ENCODE measurements at regions not wholly inside any gene's neighbourhood (a gene's known extent, or its start where the extent isn't known, plus 50 kb on each side); places are given as distances from the start of the nearest gene placed in this dataset.
A peak's percentile ranks its signal among the peaks of the same experiment; 100 is the strongest.

GRCh38 chr18:43620936-43621335 is 343.6 kb upstream of the SYT4 start:
- no peak for DNase-seq
- intact Hi-C loops (cut with micrococcal nuclease) = no loop called here
- ATAC-seq = peak; percentile 50

GRCh38 chr18:43622024-43622423 is 344.7 kb upstream of the SYT4 start:
- DNase-seq = no peak
- no peak for ATAC-seq
- intact Hi-C loops (cut with micrococcal nuclease) = no loop called here

GRCh38 chr18:43625582-43625981 is 348.3 kb upstream of the SYT4 start:
- ATAC-seq (no peak), DNase-seq (no peak)
- intact Hi-C loops (cut with micrococcal nuclease) = no loop called here

GRCh38 chr18:43627848-43628530 is 350.7 kb upstream of the SYT4 start:
- ATAC-seq (no peak), DNase-seq (no peak)
- intact Hi-C loops (cut with micrococcal nuclease) = no loop called here

GRCh38 chr18:43634994-43635393 is 357.7 kb upstream of the SYT4 start:
- ATAC-seq (no peak), DNase-seq (no peak)
- intact Hi-C loops (cut with micrococcal nuclease) = no loop called here

GRCh38 chr18:43635397-43635796 is 358.1 kb upstream of the SYT4 start:
- ATAC-seq = no peak
- intact Hi-C loops (cut with micrococcal nuclease) = no loop called here
- no peak for DNase-seq

GRCh38 chr18:43642727-43643330 is 365.5 kb upstream of the SYT4 start:
- intact Hi-C loops (cut with micrococcal nuclease) = no loop called here
- DNase-seq = no peak
- no peak for ATAC-seq

GRCh38 chr18:43648002-43648401 is 370.7 kb upstream of the SYT4 start:
- ATAC-seq (no peak), DNase-seq (no peak)
- intact Hi-C loops (cut with micrococcal nuclease) = no loop called here

GRCh38 chr18:43649649-43650357 is 372.5 kb upstream of the SYT4 start:
- intact Hi-C loops (cut with micrococcal nuclease) = no loop called here
- DNase-seq (no peak), ATAC-seq (no peak)

- DNase-seq (no peak), ATAC-seq (no peak)
- intact Hi-C loops (cut with micrococcal nuclease) = no loop called here
Observed at GRCh38 chr18:43650426-43650825, 373.1 kb upstream of the SYT4 start.

- ATAC-seq = no peak
- intact Hi-C loops (cut with micrococcal nuclease) = no loop called here
- DNase-seq = no peak
Observed at GRCh38 chr18:43651057-43651456, 373.8 kb upstream of the SYT4 start.

- intact Hi-C loops (cut with micrococcal nuclease) = no loop called here
- ATAC-seq = no peak
- DNase-seq = no peak
Observed at GRCh38 chr18:43656547-43656946, 379.3 kb upstream of the SYT4 start.

GRCh38 chr18:43661570-43661969 is 384.3 kb upstream of the SYT4 start:
- intact Hi-C loops (cut with micrococcal nuclease) = no loop called here
- DNase-seq (no peak), ATAC-seq (peak; percentile 72)

- ATAC-seq = peak; percentile 54
- DNase-seq = no peak
- intact Hi-C loops (cut with micrococcal nuclease) = no loop called here
Observed at GRCh38 chr18:43662657-43663056, 385.4 kb upstream of the SYT4 start.

GRCh38 chr18:43663159-43663558 is 385.9 kb upstream of the SYT4 start:
- no peak for ATAC-seq
- intact Hi-C loops (cut with micrococcal nuclease) = no loop called here
- DNase-seq = no peak

- ATAC-seq (no peak), DNase-seq (no peak)
- intact Hi-C loops (cut with micrococcal nuclease) = no loop called here
Observed at GRCh38 chr18:43664487-43665008, 387.3 kb upstream of the SYT4 start.

- intact Hi-C loops (cut with micrococcal nuclease) = no loop called here
- no peak for DNase-seq
- no peak for ATAC-seq
Observed at GRCh38 chr18:43665105-43665788, 388.0 kb upstream of the SYT4 start.

- intact Hi-C loops (cut with micrococcal nuclease) = no loop called here
- ATAC-seq (no peak), DNase-seq (no peak)
Observed at GRCh38 chr18:43668866-43669265, 391.6 kb upstream of the SYT4 start.

- DNase-seq = no peak
- intact Hi-C loops (cut with micrococcal nuclease) = no loop called here
- no peak for ATAC-seq
Observed at GRCh38 chr18:43671431-43671830, 394.1 kb upstream of the SYT4 start.

- intact Hi-C loops (cut with micrococcal nuclease) = no loop called here
- no peak for ATAC-seq
- DNase-seq = no peak
Observed at GRCh38 chr18:43680096-43680495, 402.8 kb upstream of the SYT4 start.
